K562 (cell line): ENCODE measurements at regions not wholly inside any gene's neighbourhood (a gene's known extent, or its start where the extent isn't known, plus 50 kb on each side); places are given as distances from the start of the nearest gene placed in this dataset.

ENCODE experiments used
- ATAC-seq: fragments of 200-7000 bp; cut with Tn5 transposase; 3 replicates; pipeline ENCODE4 v1.9.1; 2020; ENCODE audit warnings: moderate library complexity
- BruUV-seq: library from RNA; stranded (reverse); fragments of 400-500 nt; replicated peaks from 2 replicates; lab custom pipeline; 2021; lab: Mats Ljungman, UMichigan
- CTCF ChIA-PET: fragments of 300-600 bp; formaldehyde crosslinking; extraction: SDS; loops from one replicate; lab custom pipeline; 2021; ENCODE audit warnings: low intra/inter-chr PET ratio; lab: Yijun Ruan, JAX
- POLR2A ChIA-PET: fragments of 300-600, 350-650 bp; sonication (Branson Sonifier 250); formaldehyde crosslinking; extraction: SDS; loops from one replicate; lab custom pipeline; 2021; ENCODE audit warnings: antibody characterized with exemption, inconsistent platforms; lab: Yijun Ruan, JAX
- DNase-seq, 4 experiments: peaks; one replicate each; pipeline versions ENCODE4 v3.0.0 to v3.0.0-alpha.2; 2011 to 2018; ENCODE audit warnings: low spot score in 3 of 4, mixed read lengths in 3 of 4; ENCODE audit errors: extremely low read depth in 1 of 4
- FAIRE-seq: peaks from 2 replicates; lab custom pipeline; 2011; peaks lifted over from hg19 to GRCh38; lab: Jason Lieb, UNC
- H2AFZ ChIP-seq: 2 replicates; pipeline ENCODE4 v1.6.0; 2011; ENCODE audit warnings: low read depth, low read length, control low read depth, inconsistent platforms
- H3K27ac ChIP-seq: fragments of 200-600 bp; 3 replicates; pipeline ENCODE4 v1.8.0; 2011; ENCODE audit warnings: low read depth, mild to moderate bottlenecking, control low read depth, inconsistent platforms, low read length, moderate library complexity, mixed read lengths; ENCODE audit errors: extremely low read depth
- H3K27me3 ChIP-seq, 2 experiments: fragments of 300-600 bp in 1 of 2; 2 replicates in 1 of 2; 3 replicates in 1 of 2; pipeline versions ENCODE4 v1.6.0 to v1.8.0; 2011; ENCODE audit warnings: inconsistent platforms in 2 of 2, low read length in 2 of 2, mild to moderate bottlenecking in 1 of 2, mixed read lengths in 1 of 2, moderate library complexity in 1 of 2; ENCODE audit not compliant: control insufficient read depth in 2 of 2, insufficient read depth in 2 of 2
- H3K36me3 ChIP-seq: fragments of 300-600 bp; 3 replicates; pipeline ENCODE4 v1.8.0; 2011; ENCODE audit warnings: mild to moderate bottlenecking, low read length, inconsistent platforms; ENCODE audit not compliant: control insufficient read depth, insufficient read depth
- H3K4me1 ChIP-seq, 2 experiments: fragments of 200-600 bp in 1 of 2; replicated peaks in 1 of 2; 2 replicates in 1 of 2; 3 replicates in 1 of 2; pipeline versions ENCODE4 v1.5.1 to v1.8.0; 2011; ENCODE audit warnings: inconsistent platforms in 2 of 2, low read length in 2 of 2, mild to moderate bottlenecking in 1 of 2, mixed read lengths in 1 of 2, moderate library complexity in 1 of 2; ENCODE audit not compliant: control insufficient read depth in 2 of 2, insufficient read depth in 2 of 2
- H3K4me2 ChIP-seq: 2 replicates; pipeline ENCODE4 v1.6.1; 2011; ENCODE audit warnings: low read length, control low read depth, inconsistent platforms, mixed read lengths; ENCODE audit not compliant: insufficient read depth
- H3K4me3 ChIP-seq: fragments of 200-600 bp; sonication (generic), shearing (Covaris generic); 2 replicates; pipeline ENCODE4 v1.5.1; 2016; ENCODE audit warnings: control low read depth, inconsistent platforms
- H3K79me2 ChIP-seq: fragments of 200-600 bp; 3 replicates; pipeline ENCODE4 v1.8.0; 2011; ENCODE audit warnings: low read length, inconsistent platforms; ENCODE audit not compliant: control insufficient read depth, insufficient read depth
- H3K9ac ChIP-seq, 2 experiments: 2 replicates each; pipeline versions ENCODE4 v1.6.0 to v1.6.1; 2011; ENCODE audit warnings: low read depth in 2 of 2, low read length in 2 of 2, control low read depth in 1 of 2, inconsistent platforms in 1 of 2, mild to moderate bottlenecking in 1 of 2, mixed read lengths in 1 of 2; ENCODE audit not compliant: insufficient read depth in 1 of 2
- H3K9me1 ChIP-seq: one replicate; pipeline ENCODE4 v1.6.0; 2011; ENCODE audit warnings: inconsistent platforms, mild to moderate bottlenecking, low read length, moderate library complexity; ENCODE audit not compliant: control insufficient read depth, insufficient read depth
- H3K9me3 ChIP-seq: replicated peaks from 2 replicates; pipeline ENCODE4 v1.5.1; 2011; ENCODE audit warnings: low read depth, low read length, inconsistent platforms; ENCODE audit not compliant: control insufficient read depth, insufficient read depth
- H4K20me1 ChIP-seq: replicated peaks from 2 replicates; pipeline ENCODE4 v1.6.1; 2011; ENCODE audit warnings: low read length, inconsistent platforms, mixed read lengths; ENCODE audit not compliant: control insufficient read depth, insufficient read depth
- ARHGAP35 ChIP-seq: fragments of 450-650 bp; IDR thresholded peaks from 2 replicates; pipeline ENCODE4 v1.6.1; 2018; ENCODE audit not compliant: partially characterized antibody
- POLR2AphosphoS2 ChIP-seq: IDR thresholded peaks from 2 replicates; pipeline ENCODE4 v1.6.1; 2012; ENCODE audit warnings: low read length, improper control_type of control experiment
- RB1 ChIP-seq: fragments of 450-650 bp; IDR thresholded peaks from 2 replicates; pipeline ENCODE4 v1.6.1; 2017; ENCODE audit warnings: low read depth, mild to moderate bottlenecking
- RFX1 ChIP-seq: fragments of 450-650 bp; IDR thresholded peaks from 2 replicates; pipeline ENCODE4 v1.6.1; 2016; ENCODE audit warnings: mild to moderate bottlenecking, moderate library complexity
- SMARCB1 ChIP-seq: IDR thresholded peaks from 2 replicates; pipeline ENCODE4 v1.6.1; 2011; ENCODE audit warnings: improper control_type of control experiment, low read depth; ENCODE audit not compliant: insufficient read length
- ZNF263 ChIP-seq: sonication (generic); formaldehyde crosslinking; IDR thresholded peaks from 2 replicates; pipeline ENCODE4 v1.8.0; 2022; ENCODE audit warnings: mild to moderate bottlenecking, missing genetic modification reagents, borderline replicate concordance
- WGBS: fragments of 100-300 bp; shearing (Covaris generic); methylation state at CpG from one replicate; pipeline ENCODE4 v1.1.6; 2016; ENCODE audit warnings: low coverage, mixed read lengths; ENCODE audit not compliant: insufficient coverage; ENCODE audit errors: missing lambda C conversion rate; 5-methylcytosine and 5-hydroxymethylcytosine counted together
- in situ Hi-C: fragments of 300-500 bp; cut with MboI; formaldehyde crosslinking; loops from 4 replicates; pipeline ENCODE4 v1.15.0; 2018; ENCODE audit warnings: inconsistent platforms, mixed read lengths
- intact Hi-C: fragments of 100-400 bp; cut with micrococcal nuclease; formaldehyde crosslinking; loops from 2 replicates; pipeline ENCODE4 v1.14.2; 2022
- TF ChIP-seq, protein P1 (sequence below), 2 experiments: fragments of 450-650 bp in 1 of 2; sonication (generic) in 1 of 2; formaldehyde crosslinking in 1 of 2; IDR thresholded peaks in 1 of 2; conservative IDR thresholded peaks in 1 of 2; 2 replicates each; pipeline versions ENCODE4 v1.6.1 to v1.8.1; 2016 to 2023; ENCODE audit warnings: mild to moderate bottlenecking in 2 of 2, moderate library complexity in 2 of 2, inconsistent platforms in 1 of 2, missing genetic modification reagents in 1 of 2
- TF ChIP-seq, protein P2 (sequence below): fragments of 450-650 bp; formaldehyde crosslinking; IDR thresholded peaks from 2 replicates; pipeline ENCODE4 v1.4.0; 2022; ENCODE audit warnings: mild to moderate bottlenecking, moderate library complexity
- TF ChIP-seq, protein P3 (sequence below): fragments of 450-650 bp; IDR thresholded peaks from 2 replicates; pipeline ENCODE4 v1.6.1; 2016; ENCODE audit warnings: antibody characterized with exemption
- TF ChIP-seq, protein P4 (sequence below), 3 experiments: fragments of 200-800 bp in 1 of 3; sonication (Bioruptor generic) in 1 of 3; sonication (generic) in 1 of 3; formaldehyde crosslinking in 1 of 3; IDR thresholded peaks; 2 replicates each; pipeline versions ENCODE4 v1.6.1 to v1.8.0; 2016 to 2022; ENCODE audit warnings: mild to moderate bottlenecking in 2 of 3, missing compliant biosample characterization in 2 of 3, missing genetic modification characterization in 2 of 3, missing genetic modification reagents in 1 of 3

DNA sequence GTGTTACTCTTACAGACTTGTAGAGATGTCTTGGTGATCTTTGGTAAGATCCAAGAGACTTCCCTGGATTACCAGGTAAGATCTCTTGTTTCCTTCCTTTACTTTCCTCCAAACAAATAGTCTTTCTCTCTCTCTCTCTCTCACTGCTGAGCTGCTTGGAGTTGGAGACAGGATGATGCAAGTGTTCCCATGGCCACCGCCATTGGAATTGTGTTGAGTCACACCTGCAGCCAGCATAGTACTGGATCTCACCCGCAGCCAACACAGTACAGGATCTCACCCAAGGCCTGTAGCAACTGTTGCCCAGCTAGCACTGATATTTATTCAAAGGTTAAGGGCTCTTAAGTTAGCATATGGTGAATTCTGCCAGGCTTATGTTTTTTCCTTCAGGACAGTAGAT, 1080.9 kb downstream of the FAT4 start:
- intact Hi-C loops: loop anchor here (1.0 kb wide), 1 partner anchor 1082 kb away; no protein-coding TSS in a partner anchor
- Histone ChIP-seq H3K4me3 (no peak overlapping the region), H4K20me1 (no peaks in the 10 kb centered on the region), H3K79me2 (no peaks in the 10 kb centered on the region), H3K4me2 (no peak overlapping the region), H3K4me1 (no peaks in the 10 kb centered on the region), H2AFZ (no peak overlapping the region), H3K9ac (no peak overlapping the region), H3K27me3 (no peaks in the 10 kb centered on the region), H3K36me3 (no peaks in the 10 kb centered on the region), H3K27ac (no peak overlapping the region), H3K9me1 (no peaks in the 10 kb centered on the region), H3K9me3 (no peaks in the 10 kb centered on the region)
- DNase-seq (no peak), ATAC-seq (peak; percentile 61), FAIRE-seq (no peak)
- in situ Hi-C loops: no loop called here
- BruUV-seq: no TSS peak
- TF ChIP-seq ARHGAP35: no peak
- TF ChIP-seq RFX1: peak; percentile 55
- TF ChIP-seq, protein P1, sequence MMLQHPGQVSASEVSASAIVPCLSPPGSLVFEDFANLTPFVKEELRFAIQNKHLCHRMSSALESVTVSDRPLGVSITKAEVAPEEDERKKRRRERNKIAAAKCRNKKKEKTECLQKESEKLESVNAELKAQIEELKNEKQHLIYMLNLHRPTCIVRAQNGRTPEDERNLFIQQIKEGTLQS (IDR thresholded peaks at IDR 0.05): peak; percentile 67
- TF ChIP-seq, protein P1 (CRISPR knock-in tag; conservative IDR thresholded peaks at IDR 0.05): no peak
- TF ChIP-seq SMARCB1: no peak
- ChIA-PET CTCF (no interaction called here), POLR2A (interaction anchor here (0.7 kb wide), 1 partner anchor 67 kb away, joined by 3 read pairs; no protein-coding TSS in a partner anchor)
- 21% methylated on average over 2 of the region's 2 CpGs for WGBS

- no peak overlapping the region for H3K4me2 ChIP-seq
- no peak overlapping the region for H2AFZ ChIP-seq
- ATAC-seq: no peak
- no peaks in the 10 kb centered on the region for H4K20me1 ChIP-seq
- no peaks in the 10 kb centered on the region for H3K36me3 ChIP-seq
- H3K9me3 ChIP-seq: no peaks in the 10 kb centered on the region
- no peak for DNase-seq
- no peaks in the 10 kb centered on the region for H3K27me3 ChIP-seq
- H3K9me1 ChIP-seq: no peaks in the 10 kb centered on the region
- FAIRE-seq: no peak
- in situ Hi-C loops (no loop called here), intact Hi-C loops (loop anchor here (1.0 kb wide), 1 partner anchor 1083 kb away; no protein-coding TSS in a partner anchor)
- no peak overlapping the region for H3K27ac ChIP-seq
- POLR2A ChIA-PET: interaction anchor here (0.7 kb wide), 1 partner anchor 66 kb away, joined by 3 read pairs; no protein-coding TSS in a partner anchor
- H3K4me3 ChIP-seq: no peak overlapping the region
- 51% methylated on average over 3 of the region's 3 CpGs for WGBS
- no peaks in the 10 kb centered on the region for H3K4me1 ChIP-seq
- CTCF ChIA-PET: no interaction called here
- H3K9ac ChIP-seq: no peak overlapping the region
- BruUV-seq: no TSS peak
- no peaks in the 10 kb centered on the region for H3K79me2 ChIP-seq
- TF ChIP-seq, protein P2, sequence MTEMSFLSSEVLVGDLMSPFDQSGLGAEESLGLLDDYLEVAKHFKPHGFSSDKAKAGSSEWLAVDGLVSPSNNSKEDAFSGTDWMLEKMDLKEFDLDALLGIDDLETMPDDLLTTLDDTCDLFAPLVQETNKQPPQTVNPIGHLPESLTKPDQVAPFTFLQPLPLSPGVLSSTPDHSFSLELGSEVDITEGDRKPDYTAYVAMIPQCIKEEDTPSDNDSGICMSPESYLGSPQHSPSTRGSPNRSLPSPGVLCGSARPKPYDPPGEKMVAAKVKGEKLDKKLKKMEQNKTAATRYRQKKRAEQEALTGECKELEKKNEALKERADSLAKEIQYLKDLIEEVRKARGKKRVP: no peak
- TF ChIP-seq, protein P3, sequence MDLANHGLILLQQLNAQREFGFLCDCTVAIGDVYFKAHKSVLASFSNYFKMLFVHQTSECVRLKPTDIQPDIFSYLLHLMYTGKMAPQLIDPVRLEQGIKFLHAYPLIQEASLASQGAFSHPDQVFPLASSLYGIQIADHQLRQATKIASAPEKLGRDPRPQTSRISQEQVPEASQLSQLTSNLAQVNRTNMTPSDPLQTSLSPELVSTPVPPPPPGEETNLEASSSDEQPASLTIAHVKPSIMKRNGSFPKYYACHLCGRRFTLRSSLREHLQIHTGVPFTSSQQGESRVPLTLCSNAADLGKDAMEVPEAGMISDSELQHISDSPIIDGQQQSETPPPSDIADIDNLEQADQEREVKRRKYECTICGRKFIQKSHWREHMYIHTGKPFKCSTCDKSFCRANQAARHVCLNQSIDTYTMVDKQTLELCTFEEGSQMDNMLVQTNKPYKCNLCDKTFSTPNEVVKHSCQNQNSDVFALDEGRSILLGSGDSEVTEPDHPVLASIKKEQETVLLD: no peak
- TF ChIP-seq ZNF263 (no peak), RB1 (no peak), POLR2AphosphoS2 (no peak)
- TF ChIP-seq, protein P4, sequence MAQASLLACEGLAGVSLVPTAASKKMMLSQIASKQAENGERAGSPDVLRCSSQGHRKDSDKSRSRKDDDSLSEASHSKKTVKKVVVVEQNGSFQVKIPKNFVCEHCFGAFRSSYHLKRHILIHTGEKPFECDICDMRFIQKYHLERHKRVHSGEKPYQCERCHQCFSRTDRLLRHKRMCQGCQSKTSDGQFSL (CRISPR knock-in tag; IDR thresholded peaks at IDR 0.05): no peak
- TF ChIP-seq, protein P4 (tag; IDR thresholded peaks at IDR 0.05): no peak
Measured at GRCh38 chr4:126396121-126396520, 1081.4 kb downstream of the FAT4 start.
